BLaER1 treated with 17β-estradiol and CSF1 and Interleukin-3, amounts not matched to agents 10 nM and 100 nM (cell line): ENCODE measurements at regions not wholly inside any gene's neighbourhood (a gene's known extent, or its start where the extent isn't known, plus 50 kb on each side); places are given as distances from the start of the nearest gene placed in this dataset.

Source experiments
- H3K27ac ChIP-seq, 11 experiments: shearing (Covaris generic); formaldehyde crosslinking; 2 replicates each; pipeline ENCODE4 v1.8.1; 2022
- H3K27me3 ChIP-seq, 11 experiments: shearing (Covaris generic); formaldehyde crosslinking; 2 replicates each; pipeline ENCODE4 v1.8.1; 2022
- H3K36me3 ChIP-seq, 11 experiments: shearing (Covaris generic); formaldehyde crosslinking; 2 replicates each; pipeline ENCODE4 v1.8.1; 2022
- H3K4me1 ChIP-seq, 10 experiments: shearing (Covaris generic); formaldehyde crosslinking; 2 replicates each; pipeline ENCODE4 v1.8.1; 2022
- H3K4me2 ChIP-seq, 11 experiments: shearing (Covaris generic); formaldehyde crosslinking; 2 replicates each; pipeline ENCODE4 v1.8.1; 2022
- H3K4me3 ChIP-seq, 10 experiments: shearing (Covaris generic); formaldehyde crosslinking; 2 replicates each; pipeline ENCODE4 v1.8.1; 2022
- H3K9ac ChIP-seq, 11 experiments: shearing (Covaris generic); formaldehyde crosslinking; 2 replicates each; pipeline ENCODE4 v1.8.1; 2022
- H3K9me3 ChIP-seq, 11 experiments: shearing (Covaris generic); formaldehyde crosslinking; replicated peaks in 1 of 11; 2 replicates each; pipeline ENCODE4 v1.8.1; 2022
- H4K20me1 ChIP-seq, 11 experiments: shearing (Covaris generic); formaldehyde crosslinking; 2 replicates each; pipeline ENCODE4 v1.8.1; 2022
- Cebpa-rat ChIP-seq, 11 experiments: shearing (Covaris generic); IDR thresholded peaks; 2 replicates each; pipeline ENCODE4 v1.8.1; 2022

- Histone ChIP-seq H4K20me1 (no peaks in the 10 kb centered on the region), H3K4me2 (no peak overlapping the region), H3K27ac (no peak overlapping the region), H3K4me1 (peaks cover 0 to 19% (median 3%) of the 10 kb centered on the region in 10 experiments; a peak in 8 of 20 replicates), H3K27me3 (no peaks in the 10 kb centered on the region), H3K9ac (no peak overlapping the region), H3K36me3 (no peaks in the 10 kb centered on the region), H3K4me3 (no peak overlapping the region), H3K9me3 (no peaks in the 10 kb centered on the region)
- TF ChIP-seq Cebpa-rat (IDR thresholded peaks at IDR 0.05) = no peak
Observed at GRCh38 chr17:73878923-73879322, 234.7 kb upstream of the SDK2 start.

GRCh38 chr17:73879987-73880386 is 235.7 kb upstream of the SDK2 start:
- H3K27ac ChIP-seq = no peak overlapping the region
- H3K4me3 ChIP-seq = no peak overlapping the region
- no peaks in the 10 kb centered on the region for H3K36me3 ChIP-seq
- H4K20me1 ChIP-seq = no peaks in the 10 kb centered on the region
- TF ChIP-seq Cebpa-rat (IDR thresholded peaks at IDR 0.05) = no peak
- no peaks in the 10 kb centered on the region for H3K27me3 ChIP-seq
- H3K9me3 ChIP-seq = no peaks in the 10 kb centered on the region
- H3K9ac ChIP-seq = no peak overlapping the region
- H3K4me2 ChIP-seq = no peak overlapping the region
- H3K4me1 ChIP-seq = peaks cover 0 to 11% (median 3%) of the 10 kb centered on the region in 10 experiments; a peak in 8 of 20 replicates

GRCh38 chr17:73882590-73882989 is 238.3 kb upstream of the SDK2 start:
- H3K4me1 ChIP-seq = no peaks in the 10 kb centered on the region
- H4K20me1 ChIP-seq = no peaks in the 10 kb centered on the region
- no peak overlapping the region for H3K9ac ChIP-seq
- no peak for TF ChIP-seq Cebpa-rat (IDR thresholded peaks at IDR 0.05)
- H3K4me3 ChIP-seq = no peak overlapping the region
- H3K4me2 ChIP-seq = no peak overlapping the region
- no peaks in the 10 kb centered on the region for H3K9me3 ChIP-seq
- no peaks in the 10 kb centered on the region for H3K27me3 ChIP-seq
- no peaks in the 10 kb centered on the region for H3K36me3 ChIP-seq
- no peak overlapping the region for H3K27ac ChIP-seq

DNA sequence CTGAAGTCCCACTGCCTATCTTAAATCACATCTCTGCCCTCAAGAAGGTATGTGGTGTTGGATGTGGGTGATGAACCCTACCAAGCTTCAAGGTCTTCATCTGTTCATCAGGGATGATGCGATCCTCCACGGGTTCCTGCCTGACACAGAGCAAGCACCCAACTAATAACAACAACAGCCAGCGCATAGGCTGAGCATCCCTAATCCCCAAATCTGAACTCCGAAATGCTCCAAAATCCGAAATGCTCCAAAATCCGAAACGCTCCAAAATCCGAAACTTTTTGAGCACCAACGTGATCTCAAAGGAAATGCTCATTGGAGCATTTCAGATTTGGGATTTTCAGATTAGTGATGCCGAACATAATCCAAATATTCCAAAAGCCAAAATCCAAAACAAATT is 238.9 kb upstream of the SDK2 start:
- H4K20me1 ChIP-seq = no peaks in the 10 kb centered on the region
- no peaks in the 10 kb centered on the region for H3K36me3 ChIP-seq
- no peak overlapping the region for H3K4me2 ChIP-seq
- H3K27ac ChIP-seq = no peak overlapping the region
- H3K4me3 ChIP-seq = no peak overlapping the region
- no peaks in the 10 kb centered on the region for H3K4me1 ChIP-seq
- H3K9me3 ChIP-seq = no peaks in the 10 kb centered on the region
- H3K27me3 ChIP-seq = no peaks in the 10 kb centered on the region
- H3K9ac ChIP-seq = no peak overlapping the region
- TF ChIP-seq Cebpa-rat (IDR thresholded peaks at IDR 0.05) = no peak

GRCh38 chr17:73887739-73888138 is 243.5 kb upstream of the SDK2 start:
- Histone ChIP-seq H3K4me1 (no peaks in the 10 kb centered on the region), H3K27me3 (no peaks in the 10 kb centered on the region), H3K4me2 (no peak overlapping the region), H3K27ac (no peak overlapping the region), H3K4me3 (no peak overlapping the region), H4K20me1 (no peaks in the 10 kb centered on the region; a peak in 1 of 22 replicates), H3K9ac (no peak overlapping the region), H3K9me3 (peaks cover 0 to 3% (median 0%) of the 10 kb centered on the region in 11 experiments; a peak in 2 of 22 replicates), H3K36me3 (no peaks in the 10 kb centered on the region)
- no peak for TF ChIP-seq Cebpa-rat (IDR thresholded peaks at IDR 0.05)

DNA sequence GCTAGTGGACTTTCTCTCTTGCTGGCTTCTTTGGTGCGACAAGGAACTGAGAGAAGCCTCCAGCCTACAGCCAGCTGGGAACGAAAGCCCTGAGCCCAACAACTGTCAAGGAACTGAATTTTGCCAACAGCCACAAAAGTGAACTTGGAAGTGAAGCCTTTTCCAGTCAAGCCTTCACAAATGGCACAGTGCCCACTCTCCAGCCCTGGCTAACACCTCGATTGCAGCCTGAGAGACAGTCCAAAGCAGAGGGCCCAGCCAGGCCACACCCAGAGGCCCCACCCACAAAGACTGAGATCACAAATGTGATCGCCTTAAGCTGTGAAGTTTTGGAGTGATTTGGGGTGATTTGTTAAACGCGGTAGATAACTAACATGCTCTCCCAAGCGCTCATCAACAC is 244.6 kb upstream of the SDK2 start:
- peaks cover 0 to 7% (median 0%) of the 10 kb centered on the region in 11 experiments; a peak in 2 of 22 replicates for H3K9me3 ChIP-seq
- no peaks in the 10 kb centered on the region for H3K27me3 ChIP-seq
- H3K27ac ChIP-seq = no peak overlapping the region

GRCh38 chr17:73889439-73889838 is 245.2 kb upstream of the SDK2 start:
- no peak overlapping the region for H3K4me3 ChIP-seq
- no peak for TF ChIP-seq Cebpa-rat (IDR thresholded peaks at IDR 0.05)
- H3K9me3 ChIP-seq = peaks cover 0 to 7% (median 0%) of the 10 kb centered on the region in 11 experiments; a peak in 2 of 22 replicates
- no peak overlapping the region for H3K27ac ChIP-seq
- no peak overlapping the region for H3K9ac ChIP-seq
- no peaks in the 10 kb centered on the region for H3K4me1 ChIP-seq
- H4K20me1 ChIP-seq = no peaks in the 10 kb centered on the region; a peak in 1 of 22 replicates
- no peaks in the 10 kb centered on the region for H3K36me3 ChIP-seq
- no peaks in the 10 kb centered on the region for H3K27me3 ChIP-seq
- H3K4me2 ChIP-seq = no peak overlapping the region

More for the DNA sequence above, 244.6 kb upstream of the SDK2 start:
- Histone ChIP-seq H3K36me3 (no peaks in the 10 kb centered on the region), H3K9ac (no peak overlapping the region), H3K4me2 (no peak overlapping the region), H3K4me1 (no peaks in the 10 kb centered on the region), H4K20me1 (no peaks in the 10 kb centered on the region; a peak in 1 of 22 replicates), H3K4me3 (no peak overlapping the region)
- TF ChIP-seq Cebpa-rat (IDR thresholded peaks at IDR 0.05) = no peak

- Histone ChIP-seq H3K27me3 (no peaks in the 10 kb centered on the region), H3K36me3 (no peaks in the 10 kb centered on the region), H3K4me2 (no peak overlapping the region), H3K9ac (no peak overlapping the region), H4K20me1 (no peaks in the 10 kb centered on the region; a peak in 1 of 22 replicates), H3K27ac (no peak overlapping the region), H3K9me3 (peaks cover 0 to 7% (median 0%) of the 10 kb centered on the region in 11 experiments; a peak in 2 of 22 replicates), H3K4me3 (no peak overlapping the region), H3K4me1 (no peaks in the 10 kb centered on the region; a peak in 2 of 20 replicates)
- no peak for TF ChIP-seq Cebpa-rat (IDR thresholded peaks at IDR 0.05)
Observed at GRCh38 chr17:73890831-73891405, 246.7 kb upstream of the SDK2 start.

GRCh38 chr17:73895157-73895556 is 250.9 kb upstream of the SDK2 start:
- Histone ChIP-seq H3K4me1 (no peaks in the 10 kb centered on the region; a peak in 2 of 20 replicates), H3K27ac (no peak overlapping the region)

GRCh38 chr17:73896966-73897365 is 252.7 kb upstream of the SDK2 start:
- TF ChIP-seq Cebpa-rat (IDR thresholded peaks at IDR 0.05) = no peak
- no peaks in the 10 kb centered on the region; a peak in 1 of 22 replicates for H4K20me1 ChIP-seq
- H3K36me3 ChIP-seq = no peaks in the 10 kb centered on the region
- peaks cover 0 to 18% (median 0%) of the 10 kb centered on the region in 11 experiments; a peak in 3 of 22 replicates for H3K9me3 ChIP-seq
- no peak overlapping the region for H3K9ac ChIP-seq
- H3K27ac ChIP-seq = no peak overlapping the region
- peaks cover 15 to 24% (median 18%) of the 10 kb centered on the region in 11 experiments for H3K27me3 ChIP-seq
- no peak overlapping the region for H3K4me3 ChIP-seq
- peaks cover 0 to 7% (median 6%) of the 10 kb centered on the region in 10 experiments; a peak in 15 of 20 replicates for H3K4me1 ChIP-seq
- no peak overlapping the region for H3K4me2 ChIP-seq

More at GRCh38 chr17:73895157-73895556, 250.9 kb upstream of the SDK2 start:
- Histone ChIP-seq H3K36me3 (no peaks in the 10 kb centered on the region), H3K27me3 (peaks cover 0 to 6% (median under 1%) of the 10 kb centered on the region in 11 experiments; a peak in 5 of 22 replicates), H3K9ac (no peak overlapping the region), H3K4me2 (no peak overlapping the region), H3K4me3 (no peak overlapping the region), H4K20me1 (no peaks in the 10 kb centered on the region; a peak in 1 of 22 replicates), H3K9me3 (peaks cover 0 to 7% (median 0%) of the 10 kb centered on the region in 11 experiments; a peak in 2 of 22 replicates)
- TF ChIP-seq Cebpa-rat (IDR thresholded peaks at IDR 0.05) = no peak
